Loucy (cell line): ENCODE measurements at regions not wholly inside any gene's neighbourhood (a gene's known extent, or its start where the extent isn't known, plus 50 kb on each side); places are given as distances from the start of the nearest gene placed in this dataset.

ENCODE experiments used
- EZH2phosphoT487 ChIP-seq: fragments of 200-600 bp; IDR thresholded peaks from 2 replicates; pipeline ENCODE4 v1.6.1; 2018; ENCODE audit warnings: antibody characterized with exemption, mild to moderate bottlenecking, moderate library complexity, borderline replicate concordance
- TF ChIP-seq, protein P1 (sequence below): fragments of 200-600 bp; sonication (generic); conservative IDR thresholded peaks from 2 replicates; pipeline ENCODE4 v1.5.1; 2014; ENCODE audit warnings: mild to moderate bottlenecking, antibody characterized with exemption, low read length

- TF ChIP-seq, protein P1, sequence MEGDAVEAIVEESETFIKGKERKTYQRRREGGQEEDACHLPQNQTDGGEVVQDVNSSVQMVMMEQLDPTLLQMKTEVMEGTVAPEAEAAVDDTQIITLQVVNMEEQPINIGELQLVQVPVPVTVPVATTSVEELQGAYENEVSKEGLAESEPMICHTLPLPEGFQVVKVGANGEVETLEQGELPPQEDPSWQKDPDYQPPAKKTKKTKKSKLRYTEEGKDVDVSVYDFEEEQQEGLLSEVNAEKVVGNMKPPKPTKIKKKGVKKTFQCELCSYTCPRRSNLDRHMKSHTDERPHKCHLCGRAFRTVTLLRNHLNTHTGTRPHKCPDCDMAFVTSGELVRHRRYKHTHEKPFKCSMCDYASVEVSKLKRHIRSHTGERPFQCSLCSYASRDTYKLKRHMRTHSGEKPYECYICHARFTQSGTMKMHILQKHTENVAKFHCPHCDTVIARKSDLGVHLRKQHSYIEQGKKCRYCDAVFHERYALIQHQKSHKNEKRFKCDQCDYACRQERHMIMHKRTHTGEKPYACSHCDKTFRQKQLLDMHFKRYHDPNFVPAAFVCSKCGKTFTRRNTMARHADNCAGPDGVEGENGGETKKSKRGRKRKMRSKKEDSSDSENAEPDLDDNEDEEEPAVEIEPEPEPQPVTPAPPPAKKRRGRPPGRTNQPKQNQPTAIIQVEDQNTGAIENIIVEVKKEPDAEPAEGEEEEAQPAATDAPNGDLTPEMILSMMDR, result no peak
- no peak for TF ChIP-seq EZH2phosphoT487
Measured at GRCh38 chr13:105952973-105953290, 582.5 kb downstream of the EFNB2 start.
